Stimulated activated CD8-positive, alpha-beta memory T cell treated with anti-CD3 and anti-CD28 coated beads, Interleukin-4, amount 100 ng/mL, for 1 hour (primary cell): ENCODE measurements at regions not wholly inside any gene's neighbourhood (a gene's known extent, or its start where the extent isn't known, plus 50 kb on each side); places are given as distances from the start of the nearest gene placed in this dataset.
"Not testable (repeated sequence)": the region's sequence is repeated elsewhere in the genome, so short reads cannot be mapped to it uniquely, and the experiment has no call there.

Experiments used
- DNase-seq, 2 donors: peaks; one replicate each; pipeline ENCODE4 v3.0.0-alpha.2; 2020; ENCODE audit warnings: low read depth in 2 of 2, low spot score in 1 of 2

- DNase-seq, result no peak
Measured at GRCh38 chr1:172717722-172718465, 59.0 kb downstream of the FASLG start.

- DNase-seq, result no peak
Measured at GRCh38 chr1:172719066-172719627, 60.2 kb downstream of the FASLG start.

- no peak for DNase-seq
Measured at GRCh38 chr1:172719694-172720138, 60.8 kb downstream of the FASLG start.

GRCh38 chr1:172720339-172720738 lies 61.4 kb downstream of the FASLG start:
- DNase-seq, result no peak

- DNase-seq, result no peak
Measured at GRCh38 chr1:172723251-172723650, 64.3 kb downstream of the FASLG start.

GRCh38 chr1:172724232-172724631 lies 65.3 kb downstream of the FASLG start:
- DNase-seq, result no peak

GRCh38 chr1:172724765-172725613 lies 66.1 kb downstream of the FASLG start:
- DNase-seq, result no peak

GRCh38 chr1:172726740-172727139 lies 67.8 kb downstream of the FASLG start:
- DNase-seq, result no peak

GRCh38 chr1:172727275-172727857 lies 68.5 kb downstream of the FASLG start:
- DNase-seq, result no peak

GRCh38 chr1:172727956-172728603 lies 69.2 kb downstream of the FASLG start:
- no peak for DNase-seq

GRCh38 chr1:172728705-172729104 lies 69.8 kb downstream of the FASLG start:
- DNase-seq, result not testable (repeated sequence)

- no peak for DNase-seq
Measured at GRCh38 chr1:172732427-172732826, 73.5 kb downstream of the FASLG start.

- no peak for DNase-seq
Measured at GRCh38 chr1:172733815-172734214, 74.9 kb downstream of the FASLG start.

GRCh38 chr1:172738389-172738788 lies 79.5 kb downstream of the FASLG start:
- DNase-seq, result no peak

GRCh38 chr1:172742599-172743500 lies 83.9 kb downstream of the FASLG start:
- DNase-seq, result no peak

GRCh38 chr1:172745014-172745413 lies 86.1 kb downstream of the FASLG start:
- no peak for DNase-seq

- DNase-seq, result no peak
Measured at GRCh38 chr1:172746091-172746949, 87.4 kb downstream of the FASLG start.

GRCh38 chr1:172748201-172748600 lies 89.3 kb downstream of the FASLG start:
- no peak for DNase-seq

- no peak for DNase-seq
Measured at GRCh38 chr1:172751683-172752082, 92.8 kb downstream of the FASLG start.
